Lower leg skin (tissue), 4 donors: ENCODE measurements at regions not wholly inside any gene's neighbourhood (a gene's known extent, or its start where the extent isn't known, plus 50 kb on each side); places are given as distances from the start of the nearest gene placed in this dataset.
"Not testable (repeated sequence)": the region's sequence is repeated elsewhere in the genome, so short reads cannot be mapped to it uniquely, and the experiment has no call there.

Experiments
- DNase-seq, 2 donors: peaks; one replicate each; pipeline ENCODE4 v3.0.0-alpha.2; 2019; ENCODE audit warnings: low spot score in 2 of 2
- H3K4me3 ChIP-seq: fragments of 200-600 bp; sonication (generic); 2 replicates; pipeline ENCODE4 v1.5.1; 2017; ENCODE audit warnings: mild to moderate bottlenecking, low read depth; ENCODE audit not compliant: poor library complexity, severe bottlenecking
- POLR2A ChIP-seq, 2 donors: fragments of 450-650 bp; IDR thresholded peaks; one replicate each; pipeline ENCODE4 v1.6.1; 2016 to 2017; ENCODE audit warnings: antibody characterized with exemption in 2 of 2, mild to moderate bottlenecking in 1 of 2, moderate library complexity in 1 of 2
- WGBS, 2 donors: methylation state at CpG; one replicate each; pipeline ENCODE4 v1.1.5; 2018; 5-methylcytosine and 5-hydroxymethylcytosine counted together
- intact Hi-C: fragments of 100-400 bp; cut with DNase I; formaldehyde crosslinking; loops from one replicate; pipeline ENCODE4 v1.15.0; 2023; ENCODE audit warnings: low total_unique reads
- TF ChIP-seq, protein P1 (sequence below), 3 donors: fragments of 450-650 bp; IDR thresholded peaks; one replicate each; pipeline ENCODE4 v1.5.1; 2016; ENCODE audit warnings: antibody characterized with exemption in 3 of 3, mild to moderate bottlenecking in 3 of 3, moderate library complexity in 2 of 3

DNA sequence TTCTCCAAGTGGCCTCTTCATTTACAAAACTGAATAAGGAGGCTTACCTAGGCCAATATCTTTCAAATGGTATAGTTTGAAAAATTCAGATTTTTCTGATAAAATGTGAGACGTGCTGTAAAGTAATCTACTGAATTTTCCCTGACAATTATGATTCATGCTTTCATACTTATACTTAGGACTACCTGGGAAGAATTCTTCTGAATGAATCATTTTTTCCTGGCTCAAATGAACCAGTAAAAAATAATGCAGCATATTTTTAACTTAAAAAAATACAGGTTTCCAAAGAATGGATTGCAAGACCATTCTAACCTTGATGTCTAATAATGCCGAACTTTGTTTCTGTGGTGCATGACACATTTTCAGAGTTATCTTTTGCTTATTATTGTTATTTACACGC lies 375.4 kb downstream of the ZNF674 start:
- intact Hi-C loops, result no loop called here
- DNase-seq, result no peak
- TF ChIP-seq, protein P1, sequence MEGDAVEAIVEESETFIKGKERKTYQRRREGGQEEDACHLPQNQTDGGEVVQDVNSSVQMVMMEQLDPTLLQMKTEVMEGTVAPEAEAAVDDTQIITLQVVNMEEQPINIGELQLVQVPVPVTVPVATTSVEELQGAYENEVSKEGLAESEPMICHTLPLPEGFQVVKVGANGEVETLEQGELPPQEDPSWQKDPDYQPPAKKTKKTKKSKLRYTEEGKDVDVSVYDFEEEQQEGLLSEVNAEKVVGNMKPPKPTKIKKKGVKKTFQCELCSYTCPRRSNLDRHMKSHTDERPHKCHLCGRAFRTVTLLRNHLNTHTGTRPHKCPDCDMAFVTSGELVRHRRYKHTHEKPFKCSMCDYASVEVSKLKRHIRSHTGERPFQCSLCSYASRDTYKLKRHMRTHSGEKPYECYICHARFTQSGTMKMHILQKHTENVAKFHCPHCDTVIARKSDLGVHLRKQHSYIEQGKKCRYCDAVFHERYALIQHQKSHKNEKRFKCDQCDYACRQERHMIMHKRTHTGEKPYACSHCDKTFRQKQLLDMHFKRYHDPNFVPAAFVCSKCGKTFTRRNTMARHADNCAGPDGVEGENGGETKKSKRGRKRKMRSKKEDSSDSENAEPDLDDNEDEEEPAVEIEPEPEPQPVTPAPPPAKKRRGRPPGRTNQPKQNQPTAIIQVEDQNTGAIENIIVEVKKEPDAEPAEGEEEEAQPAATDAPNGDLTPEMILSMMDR (IDR thresholded peaks at IDR 0.05), result no peak
- TF ChIP-seq POLR2A (IDR thresholded peaks at IDR 0.05), result no peak
- no peak overlapping the region for H3K4me3 ChIP-seq
- WGBS, 2 donors, result 53 to 58% methylated on average over 3 of the region's 3 CpGs

DNA sequence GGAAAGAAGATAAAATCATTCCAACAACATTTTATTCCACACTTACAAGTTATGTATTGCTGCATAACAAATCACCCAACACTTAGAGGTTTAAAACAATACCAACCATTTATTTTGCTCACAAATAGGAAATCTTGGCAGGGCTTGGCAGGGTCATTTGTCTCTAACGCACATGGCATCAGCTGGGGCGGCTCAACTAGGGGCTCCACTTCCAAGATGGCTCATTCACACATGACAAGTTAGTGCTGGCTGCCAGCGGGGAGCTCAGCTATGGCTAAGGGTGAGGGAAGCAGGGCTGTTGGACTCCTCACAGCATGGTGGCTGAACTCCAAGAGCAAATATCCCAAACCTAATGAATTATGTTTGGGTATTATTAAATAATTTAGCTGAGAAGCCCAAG lies 377.0 kb downstream of the ZNF674 start:
- no peak for TF ChIP-seq POLR2A (IDR thresholded peaks at IDR 0.05)
- TF ChIP-seq, protein P1 (IDR thresholded peaks at IDR 0.05), result no peak
- H3K4me3 ChIP-seq, result no peak overlapping the region
- intact Hi-C loops, result no loop called here
- WGBS, 2 donors, result 69 to 83% methylated on average over 3 of the region's 3 CpGs
- DNase-seq, result no peak

GRCh38 chrX:46165866-46166265 lies 379.4 kb downstream of the ZNF674 start:
- intact Hi-C loops, result no loop called here
- DNase-seq, result no peak
- TF ChIP-seq, protein P1 (IDR thresholded peaks at IDR 0.05), result no peak
- TF ChIP-seq POLR2A (IDR thresholded peaks at IDR 0.05), result no peak
- 80 to 88% methylated on average over 3 of the region's 3 CpGs for WGBS, 2 donors
- no peak overlapping the region for H3K4me3 ChIP-seq

DNA sequence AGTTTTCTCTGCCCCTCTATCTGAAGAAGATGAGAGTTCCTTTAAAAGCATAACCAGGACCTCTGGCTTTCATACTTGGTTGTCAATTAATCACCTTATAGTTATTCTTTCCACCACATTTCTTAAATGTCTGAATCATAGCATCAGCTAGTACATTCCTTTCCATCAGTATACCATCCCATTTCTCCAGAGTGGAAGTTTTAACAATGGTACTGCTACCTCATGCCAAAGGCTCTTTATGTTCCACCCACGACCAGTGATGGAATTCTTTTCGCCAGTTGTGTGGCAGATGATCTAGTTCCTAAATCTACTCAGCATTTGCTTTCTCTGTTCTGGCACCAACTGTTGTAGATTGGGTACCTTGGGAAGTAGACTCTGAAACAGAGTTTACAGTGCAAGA lies 379.8 kb downstream of the ZNF674 start:
- DNase-seq, result no peak
- intact Hi-C loops, result no loop called here
- no peak overlapping the region for H3K4me3 ChIP-seq
- WGBS, 2 donors, result 26 to 48% methylated on average over 2 of the region's 2 CpGs
- TF ChIP-seq POLR2A (IDR thresholded peaks at IDR 0.05), result no peak

GRCh38 chrX:46152756-46153155 lies 392.5 kb downstream of the ZNF674 start:
- no peak overlapping the region for H3K4me3 ChIP-seq
- WGBS, 2 donors, result 34 to 50% methylated on average over 1 to 2 of the region's 2 CpGs
- intact Hi-C loops, result no loop called here
- no peak for TF ChIP-seq POLR2A (IDR thresholded peaks at IDR 0.05)
- TF ChIP-seq, protein P1 (IDR thresholded peaks at IDR 0.05), result no peak
- DNase-seq, result no peak

GRCh38 chrX:46151332-46151731 lies 393.9 kb downstream of the ZNF674 start:
- 83 to 94% methylated on average over 5 of the region's 5 CpGs for WGBS, 2 donors
- H3K4me3 ChIP-seq, DNase-seq, intact Hi-C loops: not testable (repeated sequence)

- WGBS, 2 donors, result 89 to 100% methylated on average over 1 of the region's 1 CpG
- DNase-seq, result no peak
- no peak for TF ChIP-seq POLR2A (IDR thresholded peaks at IDR 0.05)
- TF ChIP-seq, protein P1 (IDR thresholded peaks at IDR 0.05), result no peak
- intact Hi-C loops, result no loop called here
- no peak overlapping the region for H3K4me3 ChIP-seq
Observed at GRCh38 chrX:46144566-46144965, 400.7 kb downstream of the ZNF674 start.
